Neural cell (in vitro differentiated cells): ENCODE measurements at regions not wholly inside any gene's neighbourhood (a gene's known extent, or its start where the extent isn't known, plus 50 kb on each side); places are given as distances from the start of the nearest gene placed in this dataset.

Source experiments
- TF ChIP-seq, protein P1 (sequence below): fragments of 450-650 bp; IDR thresholded peaks from 2 replicates; pipeline ENCODE4 v1.5.1; 2014; ENCODE audit warnings: antibody characterized with exemption, mild to moderate bottlenecking, moderate library complexity; ENCODE audit not compliant: poor library complexity, severe bottlenecking
- TF ChIP-seq, protein P2 (sequence below): IDR thresholded peaks from 2 replicates; pipeline ENCODE4 v1.6.1; 2012; ENCODE audit warnings: borderline replicate concordance

GRCh38 chr22:49118065-49118464 lies 709.6 kb downstream of the BRD1 start:
- TF ChIP-seq, protein P1, sequence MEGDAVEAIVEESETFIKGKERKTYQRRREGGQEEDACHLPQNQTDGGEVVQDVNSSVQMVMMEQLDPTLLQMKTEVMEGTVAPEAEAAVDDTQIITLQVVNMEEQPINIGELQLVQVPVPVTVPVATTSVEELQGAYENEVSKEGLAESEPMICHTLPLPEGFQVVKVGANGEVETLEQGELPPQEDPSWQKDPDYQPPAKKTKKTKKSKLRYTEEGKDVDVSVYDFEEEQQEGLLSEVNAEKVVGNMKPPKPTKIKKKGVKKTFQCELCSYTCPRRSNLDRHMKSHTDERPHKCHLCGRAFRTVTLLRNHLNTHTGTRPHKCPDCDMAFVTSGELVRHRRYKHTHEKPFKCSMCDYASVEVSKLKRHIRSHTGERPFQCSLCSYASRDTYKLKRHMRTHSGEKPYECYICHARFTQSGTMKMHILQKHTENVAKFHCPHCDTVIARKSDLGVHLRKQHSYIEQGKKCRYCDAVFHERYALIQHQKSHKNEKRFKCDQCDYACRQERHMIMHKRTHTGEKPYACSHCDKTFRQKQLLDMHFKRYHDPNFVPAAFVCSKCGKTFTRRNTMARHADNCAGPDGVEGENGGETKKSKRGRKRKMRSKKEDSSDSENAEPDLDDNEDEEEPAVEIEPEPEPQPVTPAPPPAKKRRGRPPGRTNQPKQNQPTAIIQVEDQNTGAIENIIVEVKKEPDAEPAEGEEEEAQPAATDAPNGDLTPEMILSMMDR: no peak
- TF ChIP-seq, protein P2, sequence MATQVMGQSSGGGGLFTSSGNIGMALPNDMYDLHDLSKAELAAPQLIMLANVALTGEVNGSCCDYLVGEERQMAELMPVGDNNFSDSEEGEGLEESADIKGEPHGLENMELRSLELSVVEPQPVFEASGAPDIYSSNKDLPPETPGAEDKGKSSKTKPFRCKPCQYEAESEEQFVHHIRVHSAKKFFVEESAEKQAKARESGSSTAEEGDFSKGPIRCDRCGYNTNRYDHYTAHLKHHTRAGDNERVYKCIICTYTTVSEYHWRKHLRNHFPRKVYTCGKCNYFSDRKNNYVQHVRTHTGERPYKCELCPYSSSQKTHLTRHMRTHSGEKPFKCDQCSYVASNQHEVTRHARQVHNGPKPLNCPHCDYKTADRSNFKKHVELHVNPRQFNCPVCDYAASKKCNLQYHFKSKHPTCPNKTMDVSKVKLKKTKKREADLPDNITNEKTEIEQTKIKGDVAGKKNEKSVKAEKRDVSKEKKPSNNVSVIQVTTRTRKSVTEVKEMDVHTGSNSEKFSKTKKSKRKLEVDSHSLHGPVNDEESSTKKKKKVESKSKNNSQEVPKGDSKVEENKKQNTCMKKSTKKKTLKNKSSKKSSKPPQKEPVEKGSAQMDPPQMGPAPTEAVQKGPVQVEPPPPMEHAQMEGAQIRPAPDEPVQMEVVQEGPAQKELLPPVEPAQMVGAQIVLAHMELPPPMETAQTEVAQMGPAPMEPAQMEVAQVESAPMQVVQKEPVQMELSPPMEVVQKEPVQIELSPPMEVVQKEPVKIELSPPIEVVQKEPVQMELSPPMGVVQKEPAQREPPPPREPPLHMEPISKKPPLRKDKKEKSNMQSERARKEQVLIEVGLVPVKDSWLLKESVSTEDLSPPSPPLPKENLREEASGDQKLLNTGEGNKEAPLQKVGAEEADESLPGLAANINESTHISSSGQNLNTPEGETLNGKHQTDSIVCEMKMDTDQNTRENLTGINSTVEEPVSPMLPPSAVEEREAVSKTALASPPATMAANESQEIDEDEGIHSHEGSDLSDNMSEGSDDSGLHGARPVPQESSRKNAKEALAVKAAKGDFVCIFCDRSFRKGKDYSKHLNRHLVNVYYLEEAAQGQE: no peak
